ENCODE measurements at regions not wholly inside any gene's neighbourhood (a gene's known extent, or its start where the extent isn't known, plus 50 kb on each side); places are given as distances from the start of the nearest gene placed in this dataset.

GRCh38 chr9:106322706-106323245 is 540.2 kb upstream of the ZNF462 start:
- Histone ChIP-seq H3K4me3 (no peak overlapping the region), H3K4me1 (ENCODE audit: control insufficient read depth in 5 of 5, insufficient read depth in 5 of 5, low read length in 5 of 5) (no peaks in the 10 kb centered on the region), H3K27ac (ENCODE audit: low read depth in 1 of 2, low read length in 1 of 2) (no peak overlapping the region), H3K36me3 (ENCODE audit: control insufficient read depth in 4 of 4, insufficient read depth in 4 of 4, low read length in 4 of 4) (no peaks in the 10 kb centered on the region), H3K9ac (ENCODE audit: insufficient read depth in 1 of 2, low read length in 2 of 2) (no peak overlapping the region), H3K9me3 (ENCODE audit: control insufficient read depth in 4 of 4, insufficient read depth in 3 of 4, low read length in 3 of 4) (no peaks in the 10 kb centered on the region), H3K27me3 (ENCODE audit: control insufficient read depth in 3 of 3, insufficient read depth in 3 of 3, low read length in 2 of 3) (no peaks in the 10 kb centered on the region)
- TF ChIP-seq, protein P1, sequence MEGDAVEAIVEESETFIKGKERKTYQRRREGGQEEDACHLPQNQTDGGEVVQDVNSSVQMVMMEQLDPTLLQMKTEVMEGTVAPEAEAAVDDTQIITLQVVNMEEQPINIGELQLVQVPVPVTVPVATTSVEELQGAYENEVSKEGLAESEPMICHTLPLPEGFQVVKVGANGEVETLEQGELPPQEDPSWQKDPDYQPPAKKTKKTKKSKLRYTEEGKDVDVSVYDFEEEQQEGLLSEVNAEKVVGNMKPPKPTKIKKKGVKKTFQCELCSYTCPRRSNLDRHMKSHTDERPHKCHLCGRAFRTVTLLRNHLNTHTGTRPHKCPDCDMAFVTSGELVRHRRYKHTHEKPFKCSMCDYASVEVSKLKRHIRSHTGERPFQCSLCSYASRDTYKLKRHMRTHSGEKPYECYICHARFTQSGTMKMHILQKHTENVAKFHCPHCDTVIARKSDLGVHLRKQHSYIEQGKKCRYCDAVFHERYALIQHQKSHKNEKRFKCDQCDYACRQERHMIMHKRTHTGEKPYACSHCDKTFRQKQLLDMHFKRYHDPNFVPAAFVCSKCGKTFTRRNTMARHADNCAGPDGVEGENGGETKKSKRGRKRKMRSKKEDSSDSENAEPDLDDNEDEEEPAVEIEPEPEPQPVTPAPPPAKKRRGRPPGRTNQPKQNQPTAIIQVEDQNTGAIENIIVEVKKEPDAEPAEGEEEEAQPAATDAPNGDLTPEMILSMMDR (IDR thresholded peaks at IDR 0.05; ENCODE audit: control extremely low read depth, extremely low read depth) = no peak
- WGBS, 2 donors = 79 to 83% methylated on average over 4 of the region's 4 CpGs
- DNase-seq (no peak), ATAC-seq (ENCODE audit: insufficient read depth, low FRiP score) (no peak)

- TF ChIP-seq, protein P1 (IDR thresholded peaks at IDR 0.05; ENCODE audit: control extremely low read depth, extremely low read depth) = no peak
- 88 to 90% methylated on average over 10 of the region's 10 CpGs for WGBS, 2 donors
- ATAC-seq (ENCODE audit: insufficient read depth, low FRiP score) (no peak), DNase-seq (no peak)
- no peaks in the 10 kb centered on the region for H3K36me3 ChIP-seq (ENCODE audit: control insufficient read depth in 4 of 4, insufficient read depth in 4 of 4, low read length in 4 of 4)
- no peak overlapping the region for H3K27ac ChIP-seq (ENCODE audit: low read depth in 1 of 2, low read length in 1 of 2)
- no peak overlapping the region for H3K9ac ChIP-seq (ENCODE audit: insufficient read depth in 1 of 2, low read length in 2 of 2)
- no peaks in the 10 kb centered on the region for H3K9me3 ChIP-seq (ENCODE audit: control insufficient read depth in 4 of 4, insufficient read depth in 3 of 4, low read length in 3 of 4)
- no peaks in the 10 kb centered on the region for H3K4me1 ChIP-seq (ENCODE audit: control insufficient read depth in 5 of 5, insufficient read depth in 5 of 5, low read length in 5 of 5)
- no peak overlapping the region for H3K4me3 ChIP-seq
- H3K27me3 ChIP-seq (ENCODE audit: control insufficient read depth in 3 of 3, insufficient read depth in 3 of 3, low read length in 2 of 3) = no peaks in the 10 kb centered on the region
Measured at GRCh38 chr9:106324053-106324585, 538.8 kb upstream of the ZNF462 start.

DNA sequence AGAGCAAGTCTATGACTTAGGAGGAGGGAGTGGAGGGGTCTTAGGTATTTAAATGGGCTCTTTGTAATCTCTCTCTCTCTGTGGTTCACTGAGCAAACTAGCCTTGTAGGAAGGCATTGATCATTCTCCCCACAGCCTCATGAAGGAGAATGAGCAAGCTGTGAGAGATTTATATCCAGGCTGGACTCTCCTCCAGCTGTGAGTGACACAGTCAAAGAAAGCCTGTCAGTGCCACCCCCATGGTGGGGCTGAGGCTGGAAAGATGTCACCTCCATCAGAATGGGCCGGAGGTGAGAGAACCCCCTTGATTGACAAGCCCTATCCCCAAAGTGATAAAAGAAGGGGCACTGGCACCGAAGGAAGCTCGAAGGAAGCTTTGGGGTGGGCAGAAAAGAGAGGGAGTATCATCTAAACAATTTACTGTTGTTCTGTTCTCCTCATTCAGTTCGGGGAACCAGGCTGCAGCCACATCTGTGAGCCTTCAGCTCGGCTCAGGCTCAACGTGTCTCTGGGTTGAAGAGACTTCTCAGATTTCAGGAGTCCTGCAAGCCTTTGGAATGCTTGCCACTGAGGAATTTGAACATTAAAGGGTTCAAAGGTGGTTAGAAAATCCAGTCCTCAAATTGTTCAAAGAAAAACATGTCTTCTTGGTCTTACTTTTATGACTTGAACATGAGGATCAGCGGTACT is 538.2 kb upstream of the ZNF462 start:
- WGBS, 2 donors = 58 to 75% methylated on average over 7 of the region's 7 CpGs
- TF ChIP-seq, protein P1 (IDR thresholded peaks at IDR 0.05; ENCODE audit: control extremely low read depth, extremely low read depth) = no peak
- H3K27me3 ChIP-seq (ENCODE audit: control insufficient read depth in 3 of 3, insufficient read depth in 3 of 3, low read length in 2 of 3) = no peaks in the 10 kb centered on the region
- no peak overlapping the region for H3K9ac ChIP-seq (ENCODE audit: insufficient read depth in 1 of 2, low read length in 2 of 2)
- H3K36me3 ChIP-seq (ENCODE audit: control insufficient read depth in 4 of 4, insufficient read depth in 4 of 4, low read length in 4 of 4) = no peaks in the 10 kb centered on the region
- DNase-seq (no peak), ATAC-seq (ENCODE audit: insufficient read depth, low FRiP score) (no peak)
- no peaks in the 10 kb centered on the region for H3K9me3 ChIP-seq (ENCODE audit: control insufficient read depth in 4 of 4, insufficient read depth in 3 of 4, low read length in 3 of 4)
- H3K4me1 ChIP-seq (ENCODE audit: control insufficient read depth in 5 of 5, insufficient read depth in 5 of 5, low read length in 5 of 5) = no peaks in the 10 kb centered on the region
- H3K27ac ChIP-seq (ENCODE audit: low read depth in 1 of 2, low read length in 1 of 2) = no peak overlapping the region
- H3K4me3 ChIP-seq = no peak overlapping the region
